CD1c-positive myeloid dendritic cell (primary cell): ENCODE measurements at regions not wholly inside any gene's neighbourhood (a gene's known extent, or its start where the extent isn't known, plus 50 kb on each side); places are given as distances from the start of the nearest gene placed in this dataset.

Experiments used
- DNase-seq: peaks from one replicate; pipeline ENCODE4 v3.0.0-alpha.2; 2016; ENCODE audit errors: extremely low spot score

GRCh38 chr4:12873351-12873750 is 610.8 kb downstream of the RAB28 start:
- DNase-seq, result no peak

GRCh38 chr4:12861422-12861821 is 622.7 kb downstream of the RAB28 start:
- DNase-seq, result no peak

GRCh38 chr4:12852338-12853307 is 631.5 kb downstream of the RAB28 start:
- peak; percentile 1 for DNase-seq

- no peak for DNase-seq
These were observed 637.8 kb downstream of the RAB28 start for GRCh38 chr4:12846368-12846767.

- DNase-seq, result no peak
These were observed 640.0 kb downstream of the RAB28 start for GRCh38 chr4:12844141-12844540.

GRCh38 chr4:12827966-12828365 is 656.2 kb downstream of the RAB28 start:
- no peak for DNase-seq

GRCh38 chr4:12791536-12791935 is 692.6 kb downstream of the RAB28 start:
- DNase-seq, result no peak

DNA sequence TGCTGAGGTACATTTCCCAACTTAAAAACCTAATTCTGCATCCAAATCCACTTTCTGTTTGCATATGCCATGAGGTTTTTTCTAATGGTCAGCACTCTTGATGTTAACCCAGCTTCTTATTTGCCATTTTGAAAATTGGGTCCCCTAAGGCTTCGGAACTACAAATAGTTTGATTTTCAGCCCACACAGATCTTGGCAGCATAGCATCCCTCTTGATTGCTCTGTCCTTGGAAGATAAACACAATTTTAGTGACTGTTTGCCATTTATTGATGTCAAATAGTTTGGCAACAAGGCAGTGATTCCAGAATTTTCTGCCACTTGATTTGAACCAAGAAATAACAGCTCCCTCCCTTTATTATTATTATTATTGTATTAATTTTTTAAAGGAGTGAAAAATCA is 696.9 kb downstream of the RAB28 start:
- DNase-seq, result no peak

DNA sequence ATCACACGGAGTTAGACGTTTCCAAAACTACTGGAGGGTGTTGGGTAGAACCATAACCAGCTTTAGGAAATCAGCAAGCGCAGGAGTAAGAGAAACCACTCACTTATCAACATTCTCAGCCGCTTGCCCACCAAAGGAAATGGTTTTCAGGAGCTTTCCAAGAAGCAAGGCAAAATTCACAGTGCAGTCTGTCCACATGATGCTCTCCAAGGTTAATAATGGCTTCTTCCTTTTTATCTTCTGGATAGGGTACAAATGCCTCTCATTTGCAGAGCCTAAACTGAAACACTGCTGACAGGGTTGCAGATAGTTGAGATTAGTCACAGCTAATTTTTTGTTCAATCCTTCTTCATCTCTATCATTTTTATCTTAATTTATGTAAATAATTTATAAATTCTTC is 705.4 kb downstream of the RAB28 start:
- DNase-seq, result no peak

DNA sequence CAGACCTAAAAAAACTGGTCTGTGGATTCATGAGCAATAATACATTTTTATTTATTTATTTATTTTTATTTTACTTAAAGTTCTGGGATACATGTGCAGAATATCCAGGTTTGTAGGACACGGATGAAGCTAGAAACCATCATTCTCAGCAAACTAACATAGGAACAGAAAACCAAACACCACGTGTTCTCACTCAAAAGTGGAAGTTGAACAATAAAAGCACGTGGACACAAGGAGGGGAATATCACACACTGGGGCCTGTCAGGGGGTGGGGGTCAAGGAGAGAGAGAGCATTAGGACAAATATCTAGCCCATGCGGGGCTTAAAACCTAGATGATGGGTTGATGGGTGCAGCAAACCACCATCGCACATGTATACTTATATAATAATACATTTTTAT is 705.9 kb downstream of the RAB28 start:
- DNase-seq, result no peak

DNA sequence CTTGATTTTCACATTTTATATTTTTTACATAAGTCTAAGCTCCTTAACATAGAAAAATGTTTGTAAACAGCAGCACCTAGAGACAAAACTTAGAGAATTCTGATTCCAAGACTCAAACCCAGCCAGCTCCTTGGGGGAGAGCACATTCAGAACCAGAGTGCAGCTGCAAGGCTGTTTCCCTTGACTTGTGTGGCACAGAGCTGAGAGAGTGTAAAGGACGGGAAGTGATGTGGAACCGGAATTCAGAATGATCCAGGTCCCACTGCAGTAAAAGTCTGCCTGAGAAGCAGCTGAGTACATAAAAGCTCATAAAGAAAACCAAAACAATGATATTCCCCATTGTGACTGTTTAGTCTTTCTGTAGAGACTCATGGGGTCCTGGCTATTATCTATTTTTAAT is 713.8 kb downstream of the RAB28 start:
- no peak for DNase-seq

DNA sequence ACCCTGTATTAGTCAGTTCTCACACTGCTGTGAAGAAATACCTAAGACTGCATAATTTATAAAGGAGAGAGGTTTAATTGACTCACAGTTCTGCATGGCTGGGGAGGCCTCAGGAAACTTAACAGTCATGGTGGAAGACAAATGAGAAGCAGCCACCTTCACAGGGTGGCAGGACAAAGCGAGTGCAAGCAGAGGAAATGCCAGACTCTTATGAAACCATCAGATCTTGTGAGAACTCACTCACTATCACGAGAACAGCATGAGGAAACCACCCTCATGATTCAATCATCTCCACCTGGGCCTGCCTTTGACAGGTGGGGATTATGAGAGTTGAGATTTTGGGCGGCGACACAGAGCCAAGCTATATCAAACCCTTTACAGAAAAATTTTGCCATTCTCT is 722.4 kb downstream of the RAB28 start:
- DNase-seq, result no peak

DNA sequence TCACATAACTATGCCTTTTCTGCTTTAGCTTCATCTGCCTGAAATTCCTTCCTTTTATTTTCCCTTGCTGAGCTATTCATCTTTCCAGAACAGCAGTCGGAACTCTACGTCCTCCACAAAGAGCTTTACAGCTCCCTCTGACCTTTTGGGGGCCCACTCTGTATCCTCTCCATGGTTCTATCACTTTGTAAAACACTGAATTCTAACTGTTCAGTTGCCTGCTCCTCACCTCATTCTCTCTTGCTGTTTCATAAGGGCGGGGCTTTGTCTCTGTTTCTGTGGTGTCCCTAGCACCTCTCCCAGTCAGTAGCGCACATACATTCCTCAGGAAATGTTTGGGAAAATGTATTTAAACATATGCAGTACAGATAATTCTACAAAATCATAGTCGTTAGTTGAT is 737.0 kb downstream of the RAB28 start:
- no peak for DNase-seq

DNA sequence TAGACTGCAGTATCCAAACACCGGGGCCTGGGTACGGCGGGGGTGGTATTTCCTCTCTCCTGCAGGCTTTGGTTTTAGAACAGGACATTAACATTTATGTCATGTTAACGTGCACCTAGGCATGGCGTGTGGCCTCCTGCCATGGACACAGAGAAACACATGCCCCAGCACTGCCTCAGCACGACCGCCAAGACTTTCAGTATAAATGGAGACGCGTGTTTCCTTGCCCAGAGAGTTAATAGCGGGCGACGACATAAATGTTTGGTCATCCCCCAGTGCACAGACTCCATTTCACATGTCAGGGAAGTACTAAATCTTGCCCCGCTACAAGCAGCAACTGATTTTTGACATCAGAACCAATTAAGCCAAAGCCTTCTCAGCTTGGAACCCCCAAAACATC is 737.9 kb downstream of the RAB28 start:
- no peak for DNase-seq

DNA sequence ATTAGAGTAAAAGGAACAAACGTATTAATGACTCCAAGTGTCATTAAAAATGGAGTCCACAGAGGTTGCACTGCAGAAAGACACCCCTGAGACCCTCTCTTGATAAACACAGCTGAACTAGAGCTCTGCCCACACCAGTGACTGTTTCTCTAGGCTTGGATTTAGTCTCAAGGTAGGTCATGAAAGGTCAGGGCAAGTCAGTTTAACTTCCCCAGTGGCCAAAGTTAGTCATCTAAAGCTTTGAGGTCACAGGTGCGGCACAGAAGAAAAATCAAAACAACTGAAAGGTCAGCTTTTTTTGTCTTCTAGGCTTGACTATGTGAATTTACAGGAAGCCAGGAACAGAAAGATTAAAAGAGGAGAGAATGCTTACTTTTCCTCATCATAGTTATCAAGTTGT is 749.6 kb downstream of the RAB28 start:
- DNase-seq, result no peak

DNA sequence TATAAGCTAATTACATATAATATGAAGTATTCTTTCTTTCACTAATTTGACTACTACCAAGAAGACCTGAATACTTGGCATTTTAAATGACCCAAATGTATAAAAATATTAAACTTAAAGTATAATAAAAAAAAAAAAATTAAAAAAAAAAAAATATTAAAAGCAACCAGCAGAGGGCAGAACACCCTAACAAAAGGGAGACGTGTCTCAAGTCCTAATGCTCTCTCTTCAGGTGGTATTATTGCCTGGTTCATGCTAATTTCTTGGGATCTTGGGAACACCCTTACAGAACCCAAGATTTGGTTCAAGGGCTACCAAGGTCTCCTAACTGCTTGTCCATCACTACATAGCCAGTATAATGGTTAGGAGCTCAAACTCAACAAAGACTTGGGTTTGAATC is 754.8 kb downstream of the RAB28 start:
- DNase-seq, result peak; percentile 34

DNA sequence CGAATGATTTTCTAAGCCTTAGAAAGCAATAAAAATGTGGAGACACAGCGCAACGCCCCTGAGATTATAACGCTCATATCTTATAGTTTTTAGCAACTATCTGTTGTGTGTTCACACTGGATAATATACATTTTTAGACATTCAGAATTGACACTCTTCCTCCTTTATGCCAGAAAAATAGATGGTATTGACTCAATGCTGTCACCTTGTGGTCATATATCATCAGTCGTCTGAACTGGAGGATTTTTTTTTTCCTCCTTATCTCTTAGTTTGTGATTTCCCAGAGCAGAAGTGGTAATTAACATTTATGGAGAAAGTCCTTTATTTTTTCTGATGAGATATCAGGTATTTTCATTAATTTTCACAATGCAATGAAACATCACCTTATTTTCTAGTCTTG is 759.6 kb downstream of the RAB28 start:
- DNase-seq, result no peak

DNA sequence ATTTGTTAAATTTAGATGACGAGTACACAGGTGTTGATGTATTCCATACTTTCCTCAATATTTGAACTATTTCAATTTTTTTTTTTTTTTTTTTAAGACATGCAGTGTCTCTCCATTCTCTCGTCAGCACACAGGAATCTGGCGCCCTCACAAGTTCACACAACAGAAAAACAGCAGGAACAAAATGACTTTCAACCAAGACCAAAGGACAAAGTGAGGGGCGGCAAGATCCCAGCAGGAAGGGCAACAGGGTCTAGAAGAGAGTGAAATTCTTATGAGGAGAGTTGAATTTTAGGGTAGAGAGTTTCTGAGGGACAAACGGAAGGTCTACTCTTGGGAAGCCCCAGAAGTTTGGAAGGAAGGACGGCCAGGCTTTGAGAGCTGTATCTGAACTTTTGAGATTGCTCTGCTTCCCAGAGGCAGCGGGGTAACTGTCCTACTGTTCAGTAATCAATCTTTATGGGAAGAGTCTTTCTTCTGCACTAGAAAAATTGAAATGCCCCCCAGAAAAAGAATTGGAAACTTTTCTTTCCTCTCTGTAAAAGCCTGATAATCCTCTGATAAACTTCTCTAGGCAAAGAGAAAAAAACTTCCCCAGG is 760.2 kb downstream of the RAB28 start:
- DNase-seq, result no peak

DNA sequence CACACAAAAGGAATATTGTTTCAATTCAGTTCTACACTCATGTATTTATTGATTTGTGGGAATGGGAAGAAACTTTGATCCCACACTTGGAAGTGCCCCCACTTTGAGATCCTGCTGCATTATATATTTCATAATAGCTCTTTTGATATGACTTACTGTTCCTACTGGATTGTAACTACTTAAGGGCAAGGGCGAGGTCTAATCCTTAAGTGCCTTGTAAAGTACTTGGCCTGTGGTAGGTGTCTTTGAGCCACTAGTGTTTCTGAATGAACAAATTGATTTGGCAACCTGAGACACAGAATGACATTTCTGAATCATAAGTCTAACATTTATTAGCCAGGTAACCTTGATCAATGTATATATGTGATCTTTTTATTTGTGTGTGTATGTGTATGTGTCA is 767.2 kb downstream of the RAB28 start:
- DNase-seq, result no peak

DNA sequence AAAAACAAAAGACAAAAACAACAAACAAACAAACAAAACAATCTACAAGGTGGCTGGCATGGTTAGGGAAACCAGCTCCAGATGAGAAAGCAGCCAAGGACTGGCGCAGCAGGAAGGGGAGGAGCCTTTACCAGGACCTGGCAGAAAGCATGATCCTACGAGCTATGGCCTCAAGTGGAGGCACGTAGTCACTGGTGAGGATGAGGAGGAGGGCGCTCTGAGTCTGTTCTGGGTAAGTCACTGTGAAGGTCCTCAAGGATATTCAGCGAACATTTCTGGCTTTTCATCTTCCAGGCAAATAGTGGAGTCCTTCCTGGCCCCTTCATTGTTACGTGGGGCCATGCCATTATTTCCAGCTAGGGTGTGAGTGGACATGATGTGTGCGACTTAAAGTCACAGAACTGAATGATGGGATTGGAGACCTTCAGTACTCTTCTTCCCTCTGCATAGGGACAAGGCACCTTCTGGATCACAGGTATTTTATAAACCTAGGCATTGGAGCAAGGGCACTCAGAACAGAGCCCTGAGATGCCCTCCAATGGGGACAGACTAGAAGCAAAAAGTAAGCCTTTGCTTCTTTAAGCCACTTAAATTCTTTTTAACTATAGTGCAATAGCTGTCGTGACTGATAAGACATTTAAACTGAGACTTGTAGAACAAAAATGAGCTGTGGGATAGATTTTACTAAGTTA is 771.3 kb downstream of the RAB28 start:
- no peak for DNase-seq

DNA sequence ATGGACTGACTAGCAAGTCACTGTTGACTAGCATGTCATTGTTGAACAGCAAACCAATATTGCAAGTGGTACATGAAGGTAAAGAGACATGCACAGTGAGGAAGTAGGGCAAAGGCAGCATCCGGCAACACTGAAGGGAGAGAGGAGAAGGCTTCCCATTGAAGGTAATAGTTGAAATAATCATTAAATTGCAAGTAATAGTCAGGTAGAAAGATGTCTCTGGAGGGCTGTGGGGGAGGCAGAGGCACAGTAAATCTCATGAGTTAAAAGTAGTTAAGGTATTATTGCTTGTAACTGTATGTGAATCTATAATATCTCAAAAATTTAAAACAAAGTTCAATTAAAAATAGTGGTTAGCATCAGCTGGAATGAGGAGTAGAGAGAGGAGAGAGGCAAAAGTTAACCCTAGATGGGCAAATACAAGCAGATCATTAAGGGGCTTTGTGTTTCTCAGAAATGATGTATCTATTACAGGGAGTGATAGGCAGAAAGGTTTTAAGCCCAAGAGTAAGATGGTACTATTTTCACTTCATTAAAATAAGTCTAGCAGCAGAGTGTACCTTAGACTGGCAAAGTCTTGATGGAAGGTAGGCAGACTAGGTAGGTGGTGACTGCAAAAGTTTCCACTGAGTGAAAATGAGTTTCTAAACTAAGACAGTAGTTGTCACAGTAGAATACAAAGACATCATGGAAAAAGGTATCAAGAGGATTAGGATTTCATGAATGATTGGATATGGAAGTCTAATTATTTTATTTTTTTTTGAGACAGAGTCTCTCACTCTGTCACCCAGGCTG is 776.6 kb downstream of the RAB28 start:
- DNase-seq, result no peak

GRCh38 chr4:12703036-12703435 is 781.1 kb downstream of the RAB28 start:
- no peak for DNase-seq
